GM21576 (cell line): ENCODE measurements at regions not wholly inside any gene's neighbourhood (a gene's known extent, or its start where the extent isn't known, plus 50 kb on each side); places are given as distances from the start of the nearest gene placed in this dataset.
A peak's percentile ranks its signal among the peaks of the same experiment; 100 is the strongest.
"Not testable (repeated sequence)": the region's sequence is repeated elsewhere in the genome, so short reads cannot be mapped to it uniquely, and the experiment has no call there.

Experiments
- ATAC-seq: cut with Tn5 transposase; IDR thresholded peaks from one replicate; pipeline ENCODE4 v1.9.1; 2021; ENCODE audit warnings: mild to moderate bottlenecking, moderate library complexity; ENCODE audit not compliant: unreplicated experiment

DNA sequence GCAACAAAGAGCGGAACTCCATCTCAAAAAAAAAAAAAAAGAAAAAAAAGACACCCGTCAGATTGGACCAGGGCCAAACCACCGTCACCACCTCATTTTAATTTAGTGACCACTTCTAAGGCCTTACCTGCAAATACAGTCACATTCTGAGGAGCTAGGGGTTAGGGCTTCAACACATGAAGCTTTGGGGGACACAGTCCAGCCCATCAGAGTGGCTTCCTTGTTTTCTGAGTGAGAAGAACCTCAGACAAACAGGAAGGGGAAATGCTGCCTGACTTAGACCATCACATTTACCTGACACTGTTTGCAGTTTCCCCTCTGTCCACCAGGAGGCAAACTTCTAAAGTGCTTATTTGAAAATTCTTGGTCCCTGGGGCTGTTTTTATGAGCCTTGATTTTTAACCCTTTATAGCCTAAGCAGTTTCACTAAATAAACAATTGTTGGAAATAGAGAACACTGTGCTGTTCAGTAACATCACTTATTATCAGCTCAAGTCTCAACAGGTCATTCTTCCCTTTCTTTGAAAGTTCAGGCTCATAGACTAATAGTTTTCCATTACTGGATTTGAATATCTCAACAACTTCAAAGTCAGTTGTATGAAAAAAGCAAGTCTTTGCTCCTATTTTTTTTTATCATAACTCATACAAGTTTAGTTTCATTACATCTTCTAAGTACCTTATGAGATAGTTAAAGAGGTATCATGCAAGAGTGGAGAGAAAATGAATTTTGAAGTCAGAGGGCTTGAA lies 74.9 kb upstream of the WASF3 start:
- peak; percentile 78 for ATAC-seq

DNA sequence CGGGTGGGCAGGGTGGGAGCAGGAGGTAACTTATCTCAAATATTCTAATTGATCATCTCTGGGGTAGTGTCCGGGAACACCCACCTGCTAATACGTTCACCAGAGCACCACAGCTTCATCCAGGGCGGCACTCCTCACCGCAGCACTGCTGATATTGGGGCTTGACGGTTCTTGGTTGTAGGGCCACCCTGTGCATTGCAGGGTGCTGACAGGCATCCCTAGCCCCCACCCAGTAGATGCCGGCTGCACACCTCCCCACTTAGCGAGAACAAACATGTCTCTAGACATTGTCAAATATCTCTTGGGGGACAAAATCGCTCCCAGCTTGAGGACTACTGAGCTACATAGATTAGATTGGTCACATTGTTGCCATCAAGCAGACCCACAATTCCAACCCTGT lies 73.9 kb upstream of the WASF3 start:
- no peak for ATAC-seq

DNA sequence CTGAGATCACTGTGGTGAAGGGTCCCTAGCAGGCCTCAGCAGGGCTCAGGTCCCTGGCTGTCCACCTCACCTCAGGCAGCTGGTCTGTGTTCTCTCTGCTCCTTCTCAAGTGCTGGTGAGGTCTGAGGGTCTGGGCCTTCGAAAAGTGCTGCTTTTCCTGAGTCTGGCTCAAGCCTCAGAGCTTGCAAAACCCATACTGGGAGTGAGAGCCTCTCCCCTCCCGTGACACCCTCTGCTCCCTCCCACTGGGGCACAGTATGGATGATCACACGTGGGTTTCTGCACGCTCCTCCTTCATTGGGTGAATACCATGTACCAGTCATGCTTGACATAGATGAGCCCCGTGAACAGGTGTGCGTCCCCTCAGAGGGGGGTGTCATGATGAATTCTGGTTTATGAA lies 73.3 kb upstream of the WASF3 start:
- no peak for ATAC-seq

- ATAC-seq = no peak
These were observed 72.2 kb upstream of the WASF3 start for GRCh38 chr13:26485288-26485687.

DNA sequence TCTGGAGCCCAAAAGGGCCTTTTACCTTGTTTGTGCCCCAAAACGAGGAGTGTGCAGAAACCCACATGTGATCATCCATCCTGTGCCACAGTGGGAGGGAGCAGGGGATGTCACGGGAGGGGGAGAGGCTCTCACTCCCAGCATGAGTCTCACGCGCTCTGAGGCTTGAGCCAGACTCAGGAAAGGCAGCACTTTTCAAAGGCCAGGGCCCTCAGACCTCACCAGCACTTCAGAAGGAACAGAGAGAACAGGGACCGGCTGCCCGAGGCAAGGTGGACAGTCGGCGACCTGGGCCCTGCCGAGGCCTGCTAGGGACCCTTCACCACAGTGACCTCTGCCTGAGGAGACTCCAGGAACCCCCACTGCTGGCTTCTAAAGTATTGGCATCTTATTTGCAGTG lies 71.7 kb upstream of the WASF3 start:
- ATAC-seq = no peak

GRCh38 chr13:26486550-26486949 lies 70.9 kb upstream of the WASF3 start:
- no peak for ATAC-seq

GRCh38 chr13:26487781-26488180 lies 69.7 kb upstream of the WASF3 start:
- ATAC-seq = no peak

GRCh38 chr13:26488236-26489003 lies 69.1 kb upstream of the WASF3 start:
- ATAC-seq = no peak

- not testable (repeated sequence) for ATAC-seq
These were observed 65.2 kb upstream of the WASF3 start for GRCh38 chr13:26492301-26492700.

- no peak for ATAC-seq
These were observed 62.8 kb upstream of the WASF3 start for GRCh38 chr13:26494571-26495195.

DNA sequence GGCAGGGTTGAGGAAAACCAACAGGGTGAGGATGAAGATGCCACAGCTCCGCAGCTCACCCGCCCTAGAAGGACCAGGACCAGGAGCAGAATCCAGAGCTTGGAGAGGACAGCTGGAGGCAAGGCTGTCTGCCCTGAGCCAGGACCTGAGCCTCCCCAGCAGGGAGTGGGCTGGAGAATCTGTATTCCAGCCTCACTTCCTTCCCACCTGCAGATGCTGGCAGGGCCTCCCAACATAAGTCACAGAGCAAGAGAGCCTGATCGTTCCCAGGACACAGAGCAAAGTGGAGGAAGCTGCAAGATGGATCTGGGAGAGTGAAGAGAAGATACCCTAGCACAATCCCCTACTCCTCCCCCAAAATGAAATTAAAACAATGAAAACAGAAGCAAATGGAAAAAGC lies 61.7 kb upstream of the WASF3 start:
- ATAC-seq = no peak

DNA sequence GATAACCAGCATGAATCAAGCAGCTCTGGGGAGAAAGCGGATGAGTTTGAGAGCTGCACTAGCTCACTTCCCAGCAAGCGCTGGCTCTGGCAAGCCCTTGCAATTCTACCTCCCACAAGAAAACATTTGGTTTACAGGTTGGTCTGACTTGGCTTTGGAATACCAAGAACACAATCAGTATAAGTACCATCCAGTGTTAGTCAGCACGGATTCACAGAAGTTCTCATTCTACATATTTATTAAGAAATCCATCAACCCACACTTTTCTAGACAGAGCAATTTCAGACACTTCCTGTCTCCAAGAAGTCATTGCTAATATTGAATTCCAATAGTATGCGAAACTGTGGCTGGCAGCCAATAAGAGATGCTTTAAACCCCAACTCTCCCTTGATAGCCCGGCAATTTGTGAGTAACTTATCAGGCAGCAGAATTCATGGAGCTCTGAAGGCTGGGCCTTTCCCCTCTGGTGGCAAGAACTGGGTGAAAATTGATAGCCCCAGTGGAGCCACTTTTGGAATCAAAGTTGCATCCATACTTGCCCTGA lies 59.4 kb upstream of the WASF3 start:
- ATAC-seq = no peak

- no peak for ATAC-seq
These were observed 58.6 kb upstream of the WASF3 start for GRCh38 chr13:26498656-26499601.

DNA sequence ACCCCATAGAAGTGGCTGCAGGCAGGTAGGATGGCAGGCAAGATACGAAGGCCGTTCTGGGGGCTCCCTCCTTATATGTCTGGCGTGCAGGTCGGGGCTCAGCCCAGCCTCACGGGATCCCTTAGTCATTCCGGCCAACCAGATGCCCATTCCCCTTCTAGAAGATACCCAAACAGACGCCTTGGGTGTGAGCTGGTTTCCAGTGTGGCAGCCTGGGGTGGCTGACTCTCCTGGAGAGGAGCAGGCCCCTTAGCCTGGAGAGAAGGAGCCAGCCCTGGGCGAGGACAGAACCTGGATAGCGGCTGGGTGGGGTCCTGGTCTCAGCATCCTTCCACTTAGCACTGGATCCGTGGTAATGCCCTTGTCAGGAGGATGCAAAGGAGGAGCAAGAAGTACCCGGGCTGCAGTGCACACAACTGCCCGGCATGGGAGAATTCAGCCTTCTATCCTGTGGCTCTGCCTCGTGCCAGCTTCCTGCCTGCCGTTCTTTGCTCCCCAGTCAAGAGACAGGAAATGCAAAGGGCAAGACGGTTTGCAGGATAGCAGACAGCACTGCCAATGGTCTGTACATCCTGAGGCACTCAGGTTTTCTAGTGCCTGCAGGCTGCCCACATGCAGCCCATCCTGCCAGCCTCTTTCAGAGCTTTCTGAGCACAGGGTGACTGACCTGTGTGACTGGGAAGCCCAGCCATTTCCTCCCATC lies 56.7 kb upstream of the WASF3 start:
- no peak for ATAC-seq

GRCh38 chr13:26501641-26502040 lies 55.8 kb upstream of the WASF3 start:
- no peak for ATAC-seq

- ATAC-seq = no peak
These were observed 54.7 kb upstream of the WASF3 start for GRCh38 chr13:26502826-26503225.

GRCh38 chr13:26503826-26504594 lies 53.5 kb upstream of the WASF3 start:
- ATAC-seq = no peak
